ENCODE measurements at regions not wholly inside any gene's neighbourhood (a gene's known extent, or its start where the extent isn't known, plus 50 kb on each side); places are given as distances from the start of the nearest gene placed in this dataset.

DNA sequence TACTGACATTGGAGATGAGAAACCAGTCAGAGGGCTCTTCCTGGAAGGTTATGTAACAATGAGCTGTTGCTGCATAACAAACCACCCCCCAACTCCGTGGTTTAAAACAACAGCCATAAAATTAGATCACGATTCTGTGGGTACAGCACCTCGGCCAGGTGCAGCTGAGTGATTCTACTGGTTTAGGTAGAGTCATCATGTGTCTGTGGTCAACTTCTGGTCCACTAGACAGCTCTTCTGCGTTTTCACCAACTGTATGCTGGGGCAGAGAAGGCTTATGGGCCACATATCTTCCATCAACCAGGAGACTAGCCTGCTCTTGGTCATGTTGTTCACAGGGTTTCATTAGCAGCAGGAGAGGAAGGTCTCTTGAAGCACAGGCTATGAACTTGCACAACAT, 585.5 kb downstream of the KCTD12 start:
- Histone ChIP-seq H3K27ac (ENCODE audit: insufficient read length, low read depth, low read length) (no peak overlapping the region), H2BK12ac (ENCODE audit: insufficient read length, low read depth, low read length) (no peak overlapping the region), H2BK15ac (ENCODE audit: low read depth, low read length) (no peak overlapping the region), H2BK20ac (ENCODE audit: low read depth, low read length, poor library complexity, severe bottlenecking) (no peak overlapping the region), H3K23me2 (ENCODE audit: insufficient read length, low read depth, low read length, poor library complexity, severe bottlenecking) (no peaks in the 10 kb centered on the region), H3K79me2 (ENCODE audit: insufficient read depth, low read length) (no peaks in the 10 kb centered on the region), H2BK120ac (ENCODE audit: low read depth, low read length, poor library complexity, severe bottlenecking) (no peak overlapping the region), H2BK5ac (ENCODE audit: insufficient read length, low read length) (no peak overlapping the region), H3K79me1 (ENCODE audit: insufficient read depth, low read depth, low read length, poor library complexity, severe bottlenecking) (no peaks in the 10 kb centered on the region), H3T11ph (ENCODE audit: low read length) (no peak overlapping the region), H3K27me3 (ENCODE audit: insufficient read depth, low read length) (no peaks in the 10 kb centered on the region), H3K9me3 (ENCODE audit: control insufficient read depth, low read depth, low read length) (no peaks in the 10 kb centered on the region), H3K14ac (ENCODE audit: insufficient read depth, low read length) (no peak overlapping the region), H4K91ac (ENCODE audit: insufficient read length, low read depth, low read length) (no peak overlapping the region), H3K18ac (ENCODE audit: insufficient read length, low read depth, low read length) (no peak overlapping the region), H2AFZ (ENCODE audit: low read length) (no peak overlapping the region), H3K4ac (ENCODE audit: low read depth, low read length) (no peak overlapping the region), H2AK5ac (ENCODE audit: insufficient read length, low read length) (no peak overlapping the region), H4K5ac (ENCODE audit: insufficient read length, low read depth, low read length) (no peak overlapping the region), H3K4me2 (ENCODE audit: insufficient read depth, insufficient read length, low read length) (no peak overlapping the region), H3K4me1 (ENCODE audit: insufficient read depth, low read length) (no peaks in the 10 kb centered on the region), H4K20me1 (ENCODE audit: control insufficient read depth, insufficient read depth, insufficient read length) (no peaks in the 10 kb centered on the region), H3K9ac (ENCODE audit: extremely low read depth, insufficient read length, low read length) (no peak overlapping the region), H3K56ac (ENCODE audit: insufficient read length, low read depth, low read length) (no peak overlapping the region), H4K8ac (replicated peaks; ENCODE audit: insufficient read length, low read depth, low read length) (no peak overlapping the region), H3K23ac (ENCODE audit: insufficient read length, low read depth, low read length) (no peak overlapping the region)
- H3K4me3 Mint-ChIP-seq = no peak overlapping the region
- no peak for DNase-seq
- H3K27me3 Mint-ChIP-seq (ENCODE audit: low read depth) = no peaks in the 10 kb centered on the region; the same call in 1 of the 2 replicates
- TF ChIP-seq, protein P1, sequence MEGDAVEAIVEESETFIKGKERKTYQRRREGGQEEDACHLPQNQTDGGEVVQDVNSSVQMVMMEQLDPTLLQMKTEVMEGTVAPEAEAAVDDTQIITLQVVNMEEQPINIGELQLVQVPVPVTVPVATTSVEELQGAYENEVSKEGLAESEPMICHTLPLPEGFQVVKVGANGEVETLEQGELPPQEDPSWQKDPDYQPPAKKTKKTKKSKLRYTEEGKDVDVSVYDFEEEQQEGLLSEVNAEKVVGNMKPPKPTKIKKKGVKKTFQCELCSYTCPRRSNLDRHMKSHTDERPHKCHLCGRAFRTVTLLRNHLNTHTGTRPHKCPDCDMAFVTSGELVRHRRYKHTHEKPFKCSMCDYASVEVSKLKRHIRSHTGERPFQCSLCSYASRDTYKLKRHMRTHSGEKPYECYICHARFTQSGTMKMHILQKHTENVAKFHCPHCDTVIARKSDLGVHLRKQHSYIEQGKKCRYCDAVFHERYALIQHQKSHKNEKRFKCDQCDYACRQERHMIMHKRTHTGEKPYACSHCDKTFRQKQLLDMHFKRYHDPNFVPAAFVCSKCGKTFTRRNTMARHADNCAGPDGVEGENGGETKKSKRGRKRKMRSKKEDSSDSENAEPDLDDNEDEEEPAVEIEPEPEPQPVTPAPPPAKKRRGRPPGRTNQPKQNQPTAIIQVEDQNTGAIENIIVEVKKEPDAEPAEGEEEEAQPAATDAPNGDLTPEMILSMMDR (conservative IDR thresholded peaks at IDR 0.05) = no peak
- WGBS (ENCODE audit: extremely low coverage, insufficient read length, low lambda C conversion rate) = no CpG with 5 or more reads among the region's 4 CpGs
- no peaks in the 10 kb centered on the region for H3K4me1 Mint-ChIP-seq
- H3K27ac Mint-ChIP-seq = no peak overlapping the region
- no peaks in the 10 kb centered on the region for H3K36me3 Mint-ChIP-seq (ENCODE audit: insufficient read depth in 1 of 3, low read depth in 3 of 3)
- H3K9me3 Mint-ChIP-seq = peaks cover 0 to 7% of the 10 kb centered on the region in 2 experiments; a peak in 2 of 5 replicates
